ENCODE measurements at regions not wholly inside any gene's neighbourhood (a gene's known extent, or its start where the extent isn't known, plus 50 kb on each side); places are given as distances from the start of the nearest gene placed in this dataset.

- Mint-ChIP-seq H3K36me3 (ENCODE audit: low read depth) (no peaks in the 10 kb centered on the region), H3K4me3 (no peak overlapping the region), H3K4me1 (ENCODE audit: low read depth) (peaks cover 8% of the 10 kb centered on the region), H3K27me3 (ENCODE audit: low read depth) (peaks cover 44% of the 10 kb centered on the region), H3K9me3 (no peaks in the 10 kb centered on the region), H3K27ac (no peak overlapping the region)
Measured at GRCh38 chr3:72289692-72290071, 504.7 kb upstream of the PROK2 start.

GRCh38 chr3:72288955-72289691 lies 504.2 kb upstream of the PROK2 start:
- Mint-ChIP-seq H3K4me1 (ENCODE audit: low read depth) (peaks cover 8% of the 10 kb centered on the region), H3K27me3 (ENCODE audit: low read depth) (peaks cover 44% of the 10 kb centered on the region)

GRCh38 chr3:72287956-72288355 lies 503.0 kb upstream of the PROK2 start:
- H3K27me3 Mint-ChIP-seq (ENCODE audit: low read depth) = peaks cover 44% of the 10 kb centered on the region
- peaks cover 8% of the 10 kb centered on the region for H3K4me1 Mint-ChIP-seq (ENCODE audit: low read depth)
- H3K9me3 Mint-ChIP-seq = peaks cover 2% of the 10 kb centered on the region
- H3K4me3 Mint-ChIP-seq = no peak overlapping the region
- no peak overlapping the region for H3K27ac Mint-ChIP-seq
- H3K36me3 Mint-ChIP-seq (ENCODE audit: low read depth) = no peaks in the 10 kb centered on the region

More at GRCh38 chr3:72288955-72289691, 504.2 kb upstream of the PROK2 start:
- Mint-ChIP-seq H3K9me3 (no peaks in the 10 kb centered on the region), H3K4me3 (no peak overlapping the region), H3K27ac (no peak overlapping the region), H3K36me3 (ENCODE audit: low read depth) (no peaks in the 10 kb centered on the region)

- H3K4me1 Mint-ChIP-seq (ENCODE audit: low read depth) = peaks cover 8% of the 10 kb centered on the region
Measured at GRCh38 chr3:72285502-72285901, 500.6 kb upstream of the PROK2 start.

GRCh38 chr3:72284471-72284870 lies 499.5 kb upstream of the PROK2 start:
- no peak overlapping the region for H3K27ac Mint-ChIP-seq
- H3K9me3 Mint-ChIP-seq = peaks cover 15% of the 10 kb centered on the region
- peaks cover 36% of the 10 kb centered on the region for H3K27me3 Mint-ChIP-seq (ENCODE audit: low read depth)
- H3K36me3 Mint-ChIP-seq (ENCODE audit: low read depth) = peaks cover 6% of the 10 kb centered on the region
- H3K4me3 Mint-ChIP-seq = no peak overlapping the region
- H3K4me1 Mint-ChIP-seq (ENCODE audit: low read depth) = peaks cover 4% of the 10 kb centered on the region

More at GRCh38 chr3:72285502-72285901, 500.6 kb upstream of the PROK2 start:
- Mint-ChIP-seq H3K27ac (no peak overlapping the region), H3K36me3 (ENCODE audit: low read depth) (peaks cover 6% of the 10 kb centered on the region), H3K4me3 (no peak overlapping the region), H3K9me3 (peaks cover 15% of the 10 kb centered on the region), H3K27me3 (ENCODE audit: low read depth) (peaks cover 42% of the 10 kb centered on the region)

- no peak overlapping the region for H3K27ac Mint-ChIP-seq
- peaks cover 6% of the 10 kb centered on the region for H3K36me3 Mint-ChIP-seq (ENCODE audit: low read depth)
- peaks cover 35% of the 10 kb centered on the region for H3K27me3 Mint-ChIP-seq (ENCODE audit: low read depth)
- H3K4me1 Mint-ChIP-seq (ENCODE audit: low read depth) = no peaks in the 10 kb centered on the region
- peaks cover 15% of the 10 kb centered on the region for H3K9me3 Mint-ChIP-seq
- no peak overlapping the region for H3K4me3 Mint-ChIP-seq
Measured at GRCh38 chr3:72282918-72283317, 498.0 kb upstream of the PROK2 start.

- peaks cover 30% of the 10 kb centered on the region for H3K27me3 Mint-ChIP-seq (ENCODE audit: low read depth)
- peaks cover 15% of the 10 kb centered on the region for H3K9me3 Mint-ChIP-seq
- H3K4me3 Mint-ChIP-seq = no peak overlapping the region
- peaks cover 6% of the 10 kb centered on the region for H3K36me3 Mint-ChIP-seq (ENCODE audit: low read depth)
- no peaks in the 10 kb centered on the region for H3K4me1 Mint-ChIP-seq (ENCODE audit: low read depth)
- H3K27ac Mint-ChIP-seq = no peak overlapping the region
Measured at GRCh38 chr3:72281551-72281950, 496.6 kb upstream of the PROK2 start.

- H3K4me3 Mint-ChIP-seq = no peak overlapping the region
- H3K36me3 Mint-ChIP-seq (ENCODE audit: low read depth) = peaks cover 6% of the 10 kb centered on the region
- H3K27me3 Mint-ChIP-seq (ENCODE audit: low read depth) = peaks cover 28% of the 10 kb centered on the region
- no peak overlapping the region for H3K27ac Mint-ChIP-seq
- no peaks in the 10 kb centered on the region for H3K4me1 Mint-ChIP-seq (ENCODE audit: low read depth)
- peaks cover 15% of the 10 kb centered on the region for H3K9me3 Mint-ChIP-seq
Measured at GRCh38 chr3:72280876-72281275, 495.9 kb upstream of the PROK2 start.

GRCh38 chr3:72279631-72280041 lies 494.7 kb upstream of the PROK2 start:
- H3K27ac Mint-ChIP-seq = no peak overlapping the region
- peaks cover 5% of the 10 kb centered on the region for H3K4me1 Mint-ChIP-seq (ENCODE audit: low read depth)
- H3K9me3 Mint-ChIP-seq = peaks cover 15% of the 10 kb centered on the region
- H3K4me3 Mint-ChIP-seq = no peak overlapping the region
- H3K27me3 Mint-ChIP-seq (ENCODE audit: low read depth) = peaks cover 20% of the 10 kb centered on the region
- H3K36me3 Mint-ChIP-seq (ENCODE audit: low read depth) = peaks cover 6% of the 10 kb centered on the region

- H3K9me3 Mint-ChIP-seq = peaks cover 15% of the 10 kb centered on the region
- peaks cover 10% of the 10 kb centered on the region for H3K4me1 Mint-ChIP-seq (ENCODE audit: low read depth)
- H3K27me3 Mint-ChIP-seq (ENCODE audit: low read depth) = peaks cover 20% of the 10 kb centered on the region
- H3K36me3 Mint-ChIP-seq (ENCODE audit: low read depth) = peaks cover 7% of the 10 kb centered on the region
- no peak overlapping the region for H3K4me3 Mint-ChIP-seq
- H3K27ac Mint-ChIP-seq = no peak overlapping the region
Measured at GRCh38 chr3:72279068-72279604, 494.2 kb upstream of the PROK2 start.

- peaks cover 15% of the 10 kb centered on the region for H3K4me1 Mint-ChIP-seq (ENCODE audit: low read depth)
- peaks cover 15% of the 10 kb centered on the region for H3K9me3 Mint-ChIP-seq
- H3K36me3 Mint-ChIP-seq (ENCODE audit: low read depth) = peaks cover 7% of the 10 kb centered on the region
- no peak overlapping the region for H3K27ac Mint-ChIP-seq
- peaks cover 20% of the 10 kb centered on the region for H3K27me3 Mint-ChIP-seq (ENCODE audit: low read depth)
- H3K4me3 Mint-ChIP-seq = no peak overlapping the region
Measured at GRCh38 chr3:72278349-72279067, 493.6 kb upstream of the PROK2 start.

- H3K4me3 Mint-ChIP-seq = no peak overlapping the region
- H3K36me3 Mint-ChIP-seq (ENCODE audit: low read depth) = peaks cover 7% of the 10 kb centered on the region
- H3K4me1 Mint-ChIP-seq (ENCODE audit: low read depth) = peaks cover 15% of the 10 kb centered on the region
- peak overlapping the region; percentile 7 for H3K27ac Mint-ChIP-seq
- peaks cover 20% of the 10 kb centered on the region for H3K27me3 Mint-ChIP-seq (ENCODE audit: low read depth)
- peaks cover 11% of the 10 kb centered on the region for H3K9me3 Mint-ChIP-seq
Measured at GRCh38 chr3:72277710-72278109, 492.8 kb upstream of the PROK2 start.

GRCh38 chr3:72276806-72277205 lies 491.9 kb upstream of the PROK2 start:
- Mint-ChIP-seq H3K27ac (no peak overlapping the region), H3K9me3 (peaks cover 2% of the 10 kb centered on the region), H3K4me3 (no peak overlapping the region), H3K36me3 (ENCODE audit: low read depth) (peaks cover 3% of the 10 kb centered on the region), H3K27me3 (ENCODE audit: low read depth) (peaks cover 16% of the 10 kb centered on the region), H3K4me1 (ENCODE audit: low read depth) (peaks cover 15% of the 10 kb centered on the region)

- H3K36me3 Mint-ChIP-seq (ENCODE audit: low read depth) = peaks cover 2% of the 10 kb centered on the region
- H3K4me1 Mint-ChIP-seq (ENCODE audit: low read depth) = peaks cover 24% of the 10 kb centered on the region
- no peak overlapping the region for H3K27ac Mint-ChIP-seq
- H3K27me3 Mint-ChIP-seq (ENCODE audit: low read depth) = peaks cover 11% of the 10 kb centered on the region
- no peaks in the 10 kb centered on the region for H3K9me3 Mint-ChIP-seq
- H3K4me3 Mint-ChIP-seq = no peak overlapping the region
Measured at GRCh38 chr3:72275331-72275751, 490.4 kb upstream of the PROK2 start.
